Testis (tissue), 2 donors: ENCODE measurements at regions not wholly inside any gene's neighbourhood (a gene's known extent, or its start where the extent isn't known, plus 50 kb on each side); places are given as distances from the start of the nearest gene placed in this dataset.

Experiments
- DNase-seq: peaks from one replicate; pipeline ENCODE4 v3.0.0-alpha.2; 2019
- H3K27ac ChIP-seq, 2 donors: fragments of 200-600 bp; sonication (generic); one replicate each; pipeline ENCODE4 v1.5.1; 2019
- H3K27me3 ChIP-seq: fragments of 200-600 bp; sonication (generic); one replicate; pipeline ENCODE4 v1.5.1; 2019
- H3K36me3 ChIP-seq: fragments of 200-600 bp; sonication (generic); one replicate; pipeline ENCODE4 v1.5.1; 2017; ENCODE audit warnings: low read depth; ENCODE audit errors: missing control alignments
- H3K4me1 ChIP-seq: fragments of 200-600 bp; sonication (generic); one replicate; pipeline ENCODE4 v1.5.1; 2019
- H3K4me3 ChIP-seq, 2 donors: fragments of 200-600 bp; sonication (generic); one replicate each; pipeline ENCODE4 v1.5.1; 2017 to 2019
- H3K9me3 ChIP-seq: fragments of 200-600 bp; sonication (generic); one replicate; pipeline ENCODE4 v1.5.1; 2017
- POLR2A ChIP-seq: fragments of 450-650 bp; IDR thresholded peaks from one replicate; pipeline ENCODE4 v1.6.1; 2017; ENCODE audit warnings: antibody characterized with exemption, mild to moderate bottlenecking, moderate library complexity
- WGBS, 2 donors: methylation state at CpG; one replicate each; pipeline ENCODE4 v1.1.5; 2018; 5-methylcytosine and 5-hydroxymethylcytosine counted together
- intact Hi-C: fragments of 100-400 bp; cut with DNase I; formaldehyde crosslinking; loops from one replicate; pipeline ENCODE4 v1.15.1; 2023; ENCODE audit warnings: low total_unique reads
- TF ChIP-seq, protein P1 (sequence below), 3 experiments: fragments of 450-650 bp in 2 of 3; fragments of 200-600 bp in 1 of 3; sonication (generic) in 1 of 3; IDR thresholded peaks; one replicate each; pipeline ENCODE4 v1.5.1; 2016 to 2019; ENCODE audit warnings: antibody characterized with exemption in 3 of 3, mild to moderate bottlenecking in 2 of 3, moderate library complexity in 1 of 3

DNA sequence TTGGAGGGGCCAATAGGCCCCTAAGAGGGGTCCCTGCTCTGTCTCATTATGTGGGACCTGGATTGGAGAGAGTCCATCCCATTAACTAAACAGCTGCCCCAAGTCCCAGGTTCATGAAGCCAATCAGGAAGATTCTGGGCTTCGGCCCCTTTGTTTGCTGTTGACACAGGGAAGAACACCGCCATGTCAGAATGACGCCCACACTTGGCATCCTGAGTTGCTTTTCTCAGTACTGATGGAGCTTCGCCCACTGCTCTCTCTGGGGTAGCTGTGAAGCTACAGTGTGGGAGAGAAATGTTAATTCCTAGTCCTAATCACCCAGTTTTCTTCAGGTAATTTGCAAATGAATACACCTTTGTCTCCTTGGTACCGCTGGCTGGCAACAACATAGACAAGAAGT lies 264.7 kb downstream of the GLRX3 start:
- DNase-seq, result no peak
- Histone ChIP-seq H3K4me1 (no peaks in the 10 kb centered on the region), H3K27me3 (no peaks in the 10 kb centered on the region), H3K27ac (no peak overlapping the region), H3K4me3 (no peak overlapping the region), H3K36me3 (no peaks in the 10 kb centered on the region), H3K9me3 (no peaks in the 10 kb centered on the region)
- no peak for TF ChIP-seq POLR2A
- TF ChIP-seq, protein P1, sequence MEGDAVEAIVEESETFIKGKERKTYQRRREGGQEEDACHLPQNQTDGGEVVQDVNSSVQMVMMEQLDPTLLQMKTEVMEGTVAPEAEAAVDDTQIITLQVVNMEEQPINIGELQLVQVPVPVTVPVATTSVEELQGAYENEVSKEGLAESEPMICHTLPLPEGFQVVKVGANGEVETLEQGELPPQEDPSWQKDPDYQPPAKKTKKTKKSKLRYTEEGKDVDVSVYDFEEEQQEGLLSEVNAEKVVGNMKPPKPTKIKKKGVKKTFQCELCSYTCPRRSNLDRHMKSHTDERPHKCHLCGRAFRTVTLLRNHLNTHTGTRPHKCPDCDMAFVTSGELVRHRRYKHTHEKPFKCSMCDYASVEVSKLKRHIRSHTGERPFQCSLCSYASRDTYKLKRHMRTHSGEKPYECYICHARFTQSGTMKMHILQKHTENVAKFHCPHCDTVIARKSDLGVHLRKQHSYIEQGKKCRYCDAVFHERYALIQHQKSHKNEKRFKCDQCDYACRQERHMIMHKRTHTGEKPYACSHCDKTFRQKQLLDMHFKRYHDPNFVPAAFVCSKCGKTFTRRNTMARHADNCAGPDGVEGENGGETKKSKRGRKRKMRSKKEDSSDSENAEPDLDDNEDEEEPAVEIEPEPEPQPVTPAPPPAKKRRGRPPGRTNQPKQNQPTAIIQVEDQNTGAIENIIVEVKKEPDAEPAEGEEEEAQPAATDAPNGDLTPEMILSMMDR (IDR thresholded peaks at IDR 0.05), result no peak
- intact Hi-C loops, result no loop called here
- WGBS, 2 donors, result 85 to 87% methylated on average over 5 of the region's 5 CpGs

- DNase-seq, result no peak
- intact Hi-C loops, result no loop called here
- WGBS, 2 donors, result 74 to 82% methylated on average over 15 to 16 of the region's 16 CpGs
- TF ChIP-seq, protein P1 (IDR thresholded peaks at IDR 0.05), result no peak
- TF ChIP-seq POLR2A, result no peak
- no peaks in the 10 kb centered on the region for H3K27me3 ChIP-seq
- no peak overlapping the region for H3K4me3 ChIP-seq
- no peak overlapping the region for H3K27ac ChIP-seq
- no peaks in the 10 kb centered on the region for H3K4me1 ChIP-seq
- no peaks in the 10 kb centered on the region for H3K9me3 ChIP-seq
- H3K36me3 ChIP-seq, result no peaks in the 10 kb centered on the region
These were observed 265.9 kb downstream of the GLRX3 start for GRCh38 chr10:130401860-130402765.

DNA sequence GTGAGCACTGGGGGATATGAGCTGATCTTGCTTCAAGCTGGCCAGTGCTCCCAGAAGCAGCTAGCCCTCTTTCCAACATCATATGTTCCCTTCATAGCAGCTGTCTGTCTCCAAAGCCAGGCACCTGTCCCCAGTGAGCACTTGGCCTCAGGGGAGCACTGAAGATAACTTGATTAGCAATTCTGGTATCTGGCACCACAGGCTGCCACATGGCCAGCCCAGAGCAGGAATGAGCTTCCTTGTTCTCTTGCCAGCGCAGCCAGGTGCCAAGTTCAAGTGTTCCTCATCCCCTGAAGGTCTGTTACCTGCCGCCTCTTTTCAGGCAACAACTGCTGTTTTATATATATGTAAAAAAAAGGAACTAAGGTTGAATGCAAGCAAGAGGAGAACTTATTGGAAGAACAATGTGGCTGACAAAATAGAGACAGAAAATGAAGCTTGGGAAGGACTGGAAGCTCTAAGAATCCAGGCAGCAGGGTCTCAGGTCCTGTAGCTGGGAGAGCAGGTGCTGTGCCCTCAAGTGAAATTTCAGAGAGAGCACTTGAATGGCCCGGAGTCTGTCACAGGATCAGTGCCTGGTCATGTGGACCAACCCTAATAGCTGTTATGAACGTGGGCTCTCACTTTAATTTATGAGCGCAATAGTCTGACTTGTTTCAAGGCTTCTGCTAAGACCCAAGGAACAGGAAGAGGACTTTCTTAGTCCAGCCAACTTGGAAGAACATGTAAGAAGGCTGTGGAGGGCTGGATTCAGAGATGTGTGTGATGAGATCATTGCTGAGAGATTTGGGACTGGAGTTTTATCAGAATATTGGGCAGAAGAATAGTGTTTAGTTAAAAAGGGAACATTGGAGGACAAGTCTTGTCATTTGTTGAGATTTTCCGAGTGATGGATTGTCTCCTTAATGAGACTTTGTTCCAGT lies 267.2 kb downstream of the GLRX3 start:
- Histone ChIP-seq H3K27me3 (no peaks in the 10 kb centered on the region), H3K4me3 (no peak overlapping the region), H3K9me3 (no peaks in the 10 kb centered on the region), H3K27ac (no peak overlapping the region), H3K4me1 (no peaks in the 10 kb centered on the region), H3K36me3 (no peaks in the 10 kb centered on the region)
- intact Hi-C loops, result no loop called here
- TF ChIP-seq POLR2A, result no peak
- TF ChIP-seq, protein P1 (IDR thresholded peaks at IDR 0.05), result no peak
- 65 to 78% methylated on average over 6 of the region's 6 CpGs for WGBS, 2 donors
- no peak for DNase-seq

DNA sequence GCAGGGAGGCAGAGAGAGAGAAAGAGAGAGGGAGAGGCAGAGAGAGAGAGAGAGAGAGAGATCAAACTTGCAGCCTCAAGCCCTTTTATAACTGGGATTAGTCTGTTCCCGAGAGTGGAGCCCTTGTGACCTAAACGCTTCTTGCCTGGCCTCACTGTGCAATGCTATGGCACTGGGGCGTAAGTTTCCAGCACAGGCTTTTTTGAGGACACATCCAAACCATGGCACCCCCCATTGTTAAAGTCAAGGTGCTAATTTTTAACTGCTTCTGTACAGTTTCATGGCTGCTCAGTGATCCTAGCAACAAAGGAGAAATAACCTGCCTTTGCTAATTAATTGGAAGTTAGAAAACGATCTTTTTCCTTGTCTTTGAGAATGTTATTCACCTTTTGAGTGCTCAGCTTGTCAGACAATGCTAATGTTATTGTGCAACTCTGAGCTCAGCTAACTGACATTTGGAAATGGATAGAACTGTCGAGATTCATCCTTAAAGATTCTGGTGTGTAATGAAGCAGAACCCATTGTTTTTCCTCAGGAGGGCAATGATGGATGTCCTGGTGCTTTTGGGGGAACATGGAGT lies 268.4 kb downstream of the GLRX3 start:
- intact Hi-C loops, result no loop called here
- WGBS, 2 donors, result 52 to 58% methylated on average over 5 of the region's 5 CpGs
- TF ChIP-seq, protein P1 (IDR thresholded peaks at IDR 0.05), result no peak
- no peak for TF ChIP-seq POLR2A
- no peak for DNase-seq
- Histone ChIP-seq H3K36me3 (no peaks in the 10 kb centered on the region), H3K9me3 (no peaks in the 10 kb centered on the region), H3K4me3 (no peak overlapping the region), H3K27me3 (no peaks in the 10 kb centered on the region), H3K27ac (no peak overlapping the region), H3K4me1 (no peaks in the 10 kb centered on the region)
